B cell (primary cell): ENCODE measurements at regions not wholly inside any gene's neighbourhood (a gene's known extent, or its start where the extent isn't known, plus 50 kb on each side); places are given as distances from the start of the nearest gene placed in this dataset.
"Not testable (repeated sequence)": the region's sequence is repeated elsewhere in the genome, so short reads cannot be mapped to it uniquely, and the experiment has no call there.

Experiments
- ATAC-seq: fragments of 200-7000 bp; cut with Tn5 transposase; one replicate; pipeline ENCODE4 v1.10.0; 2021; ENCODE audit warnings: low read depth, mild to moderate bottlenecking, moderate number of reproducible peaks, moderate library complexity
- CTCF ChIA-PET: fragments of 350-600 bp; sonication (Branson Sonifier 250); formaldehyde crosslinking; loops from one replicate; lab custom pipeline; 2021; ENCODE audit warnings: antibody characterized with exemption, inconsistent platforms; lab: Charles Lee
- POLR2A ChIA-PET: fragments of 350-600 bp; sonication (Branson Sonifier 250); formaldehyde crosslinking; loops from one replicate; lab custom pipeline; 2021; ENCODE audit warnings: antibody characterized with exemption; lab: Charles Lee
- DNase-seq: peaks from one replicate; pipeline ENCODE4 v3.0.0; 2013
- H2AFZ ChIP-seq: 2 replicates; pipeline ENCODE4 v1.6.1; 2012; ENCODE audit warnings: mild to moderate bottlenecking, low read depth, low read length; ENCODE audit not compliant: insufficient read depth, poor library complexity, severe bottlenecking
- H3K27ac ChIP-seq, 2 donors: 1 replicate in 1 of 2; 2 replicates in 1 of 2; pipeline ENCODE4 v1.5.1; 2012 to 2013; ENCODE audit warnings: low read length in 2 of 2, mild to moderate bottlenecking in 2 of 2, moderate library complexity in 1 of 2
- H3K27me3 ChIP-seq, 4 experiments: fragments of 200-600 bp in 1 of 4; sonication (generic) in 1 of 4; replicated peaks in 1 of 4; 1 replicate in 2 of 4; 2 replicates in 2 of 4; pipeline versions ENCODE4 v1.6.1 to v1.7.0; 2013 to 2016; ENCODE audit warnings: low read length in 3 of 4, mild to moderate bottlenecking in 2 of 4, mixed read lengths in 1 of 4, moderate library complexity in 1 of 4; ENCODE audit not compliant: insufficient read depth in 4 of 4, control insufficient read depth in 3 of 4; ENCODE audit errors: control extremely low read depth in 1 of 4
- H3K36me3 ChIP-seq, 2 experiments: replicated peaks in 1 of 2; 1 replicate in 1 of 2; 2 replicates in 1 of 2; pipeline versions ENCODE4 v1.6.1 to v1.7.1; 2013; ENCODE audit warnings: low read length in 1 of 2; ENCODE audit not compliant: insufficient read depth in 2 of 2, control insufficient read depth in 1 of 2; ENCODE audit errors: control extremely low read depth in 1 of 2, extremely low read depth in 1 of 2
- H3K4me1 ChIP-seq, 2 donors: fragments of 200-600 bp in 1 of 2; sonication (generic) in 1 of 2; 1 replicate in 1 of 2; 2 replicates in 1 of 2; pipeline versions ENCODE4 v1.5.1 to v1.6.1; 2013 to 2017; ENCODE audit warnings: low read length in 2 of 2; ENCODE audit not compliant: control insufficient read depth in 2 of 2, insufficient read depth in 2 of 2
- H3K4me2 ChIP-seq: replicated peaks from 2 replicates; pipeline ENCODE3; 2012; ENCODE audit warnings: mild to moderate bottlenecking, low read depth, low read length; ENCODE audit not compliant: poor library complexity, severe bottlenecking
- H3K4me3 ChIP-seq, 5 experiments: fragments of 200-600 bp in 1 of 5; sonication (generic) in 1 of 5; 1 replicate in 3 of 5; 2 replicates in 2 of 5; pipeline versions ENCODE4 v1.5.1 to v1.7.0; 2011 to 2016; ENCODE audit warnings: low read length in 4 of 5, mild to moderate bottlenecking in 4 of 5, low read depth in 2 of 5, control low read depth in 1 of 5, moderate library complexity in 1 of 5; ENCODE audit not compliant: insufficient read depth in 1 of 5; ENCODE audit errors: control extremely low read depth in 1 of 5, extremely low read depth in 1 of 5
- H3K79me2 ChIP-seq: fragments of 200-600 bp; sonication (generic); one replicate; pipeline ENCODE4 v1.6.0; 2016; ENCODE audit warnings: low read length; ENCODE audit not compliant: control insufficient read depth, insufficient read depth
- H3K9ac ChIP-seq: fragments of 200-600 bp; sonication (generic); 2 replicates; pipeline ENCODE4 v1.6.1; 2017; ENCODE audit warnings: mild to moderate bottlenecking, low read length, moderate library complexity
- H3K9me3 ChIP-seq, 3 donors: one replicate each; pipeline versions ENCODE4 v1.6.1 to v1.7.1; 2013; ENCODE audit warnings: low read length in 2 of 3; ENCODE audit not compliant: control insufficient read depth in 2 of 3, insufficient read depth in 1 of 3; ENCODE audit errors: control extremely low read depth in 1 of 3
- H4K20me1 ChIP-seq: 2 replicates; pipeline ENCODE4 v1.6.0; 2012; ENCODE audit warnings: mild to moderate bottlenecking, low read length; ENCODE audit not compliant: insufficient read depth, control insufficient read depth, poor library complexity, severe bottlenecking
- H3K27ac Mint-ChIP-seq: one replicate; pipeline ENCODE4 v1.8.0; 2021; ENCODE audit warnings: mixed read lengths
- H3K27me3 Mint-ChIP-seq: one replicate; pipeline ENCODE4 v1.8.0; 2021; ENCODE audit warnings: mixed read lengths
- H3K4me1 Mint-ChIP-seq: one replicate; pipeline ENCODE4 v1.8.0; 2021; ENCODE audit warnings: mixed read lengths
- H3K4me3 Mint-ChIP-seq: one replicate; pipeline ENCODE4 v1.8.0; 2021; ENCODE audit warnings: mixed read lengths
- H3K9me3 Mint-ChIP-seq: one replicate; pipeline ENCODE4 v1.8.0; 2022; ENCODE audit warnings: mixed read lengths; ENCODE audit not compliant: insufficient read depth
- CTCF ChIP-seq: fragments of 200-600 bp; IDR thresholded peaks from one replicate; pipeline ENCODE4 v1.8.0; 2022; ENCODE audit warnings: antibody characterized with exemption, mild to moderate bottlenecking
- EZH2 ChIP-seq: IDR thresholded peaks from 2 replicates; pipeline ENCODE4 v1.6.1; 2012; ENCODE audit warnings: borderline replicate concordance, low read depth, mild to moderate bottlenecking, moderate library complexity, low read length; ENCODE audit not compliant: insufficient read depth, poor library complexity, severe bottlenecking
- WGBS: methylation state at CpG from one replicate; pipeline ENCODE4 v1.1.5; 2013; ENCODE audit warnings: missing lambda C conversion rate; ENCODE audit not compliant: insufficient coverage; 5-methylcytosine and 5-hydroxymethylcytosine counted together
- intact Hi-C: fragments of 100-400 bp; cut with micrococcal nuclease; formaldehyde crosslinking; loops from one replicate; pipeline ENCODE4 v1.10.0; 2022

DNA sequence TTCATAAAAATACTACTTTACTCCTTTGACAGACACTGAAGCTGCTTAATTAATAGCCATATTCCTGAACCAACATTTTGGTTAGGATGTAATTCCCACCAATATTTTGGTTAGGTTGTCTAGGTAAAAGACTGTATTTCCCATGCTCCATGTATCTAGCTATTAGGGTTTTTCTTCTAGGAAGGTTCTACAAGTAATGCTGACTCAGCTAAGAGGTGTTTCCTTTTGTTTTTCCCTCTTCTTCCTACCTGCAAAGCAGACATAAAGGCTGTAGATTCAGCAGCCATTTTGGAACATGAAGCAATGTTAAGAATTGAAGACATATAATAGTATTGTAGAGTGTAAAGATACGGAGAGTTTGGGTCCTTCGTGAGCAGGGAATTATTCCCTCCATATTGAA is 115.3 kb downstream of the OR4C45 start:
- H3K79me2 ChIP-seq, DNase-seq, H3K4me3 ChIP-seq, H3K9me3 ChIP-seq, H3K4me1 Mint-ChIP-seq, POLR2A ChIA-PET, intact Hi-C loops, H3K36me3 ChIP-seq, H3K4me3 Mint-ChIP-seq, H3K27me3 Mint-ChIP-seq, H3K27ac ChIP-seq, H3K4me2 ChIP-seq, H3K9ac ChIP-seq, H4K20me1 ChIP-seq, H3K27me3 ChIP-seq, H3K4me1 ChIP-seq, H3K27ac Mint-ChIP-seq, H2AFZ ChIP-seq, ATAC-seq, CTCF ChIA-PET: not testable (repeated sequence)
- whole genome bisulfite sequencing, result no CpG with 5 or more reads among the region's 2 CpGs
- H3K9me3 Mint-ChIP-seq, result peaks cover 13% of the 10 kb centered on the region

DNA sequence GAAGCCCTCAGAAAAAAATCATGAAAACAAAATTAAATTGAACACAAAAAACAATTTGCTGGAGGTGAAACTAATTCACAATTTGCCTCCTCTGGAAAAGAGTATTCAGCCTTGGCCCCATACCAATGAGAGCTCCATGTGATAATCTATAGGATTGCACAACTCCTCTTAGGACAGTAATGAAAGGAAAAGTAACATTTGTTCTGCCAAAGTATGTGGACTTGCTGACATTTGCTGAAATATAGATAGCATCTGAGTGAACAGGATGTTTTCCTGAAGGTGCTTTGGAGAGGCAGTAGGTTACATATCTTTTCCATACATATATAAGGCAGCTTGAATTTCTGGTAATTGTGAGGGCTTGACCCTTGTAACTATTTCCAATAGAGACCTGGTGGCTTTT is 122.8 kb downstream of the OR4C45 start:
- Mint-ChIP-seq H3K4me1 (no peaks in the 10 kb centered on the region), H3K27me3 (no peaks in the 10 kb centered on the region), H3K9me3 (peaks cover 8% of the 10 kb centered on the region), H3K27ac (no peak overlapping the region), H3K4me3 (no peak overlapping the region)
- intact Hi-C loops, result no loop called here
- H3K4me2 ChIP-seq, result no peak overlapping the region
- no peaks in the 10 kb centered on the region for H3K79me2 ChIP-seq
- TF ChIP-seq CTCF (no peak), EZH2 (no peak)
- no peaks in the 10 kb centered on the region for H4K20me1 ChIP-seq
- H3K27me3 ChIP-seq, result no peaks in the 10 kb centered on the region
- ATAC-seq, result no peak
- no peak for DNase-seq
- H3K4me3 ChIP-seq, result no peak overlapping the region
- H3K9me3 ChIP-seq, result no peaks in the 10 kb centered on the region
- H3K4me1 ChIP-seq, result no peaks in the 10 kb centered on the region
- no peak overlapping the region for H3K9ac ChIP-seq
- no peak overlapping the region for H2AFZ ChIP-seq
- H3K36me3 ChIP-seq, result no peaks in the 10 kb centered on the region
- H3K27ac ChIP-seq, result no peak overlapping the region
- POLR2A ChIA-PET, result no interaction called here
- CTCF ChIA-PET, result no interaction called here
